B cell (primary cell): ENCODE measurements at regions not wholly inside any gene's neighbourhood (a gene's known extent, or its start where the extent isn't known, plus 50 kb on each side); places are given as distances from the start of the nearest gene placed in this dataset.

Experiments used
- CTCF ChIP-seq: fragments of 200-600 bp; IDR thresholded peaks from one replicate; pipeline ENCODE4 v1.8.0; 2022; ENCODE audit warnings: antibody characterized with exemption, mild to moderate bottlenecking
- EZH2 ChIP-seq: IDR thresholded peaks from 2 replicates; pipeline ENCODE4 v1.6.1; 2012; ENCODE audit warnings: borderline replicate concordance, low read depth, mild to moderate bottlenecking, moderate library complexity, low read length; ENCODE audit not compliant: insufficient read depth, poor library complexity, severe bottlenecking

- TF ChIP-seq CTCF (no peak), EZH2 (no peak)
These were observed 53.1 kb upstream of the USP7 start for GRCh38 chr16:9016824-9017223.
